ENCODE measurements at regions not wholly inside any gene's neighbourhood (a gene's known extent, or its start where the extent isn't known, plus 50 kb on each side); places are given as distances from the start of the nearest gene placed in this dataset.

- H3K4me1 ChIP-seq, result peaks cover 0 to 17% (median 7%) of the 10 kb centered on the region in 4 donors
- TF ChIP-seq POLR2A (IDR thresholded peaks at IDR 0.05) (no peak), CTCF (IDR thresholded peaks at IDR 0.05) (no peak), EP300 (IDR thresholded peaks at IDR 0.05) (no peak)
- no peaks in the 10 kb centered on the region for H3K9me3 ChIP-seq
- no peak overlapping the region for H3K4me3 ChIP-seq
- WGBS, 2 donors, result 85 to 90% methylated on average over 2 of the region's 2 CpGs
- H3K36me3 ChIP-seq, result no peaks in the 10 kb centered on the region
- no peak overlapping the region for H3K27ac ChIP-seq
- no peaks in the 10 kb centered on the region for H3K27me3 ChIP-seq
- no peak for DNase-seq (ENCODE audit: low spot score in 2 of 2)
Observed at GRCh38 chr10:62562101-62562500, 187.9 kb downstream of the ZNF365 start.

- DNase-seq (ENCODE audit: low spot score in 2 of 2), result no peak
- TF ChIP-seq EP300 (IDR thresholded peaks at IDR 0.05) (no peak), POLR2A (IDR thresholded peaks at IDR 0.05) (no peak), CTCF (IDR thresholded peaks at IDR 0.05) (no peak)
- Histone ChIP-seq H3K4me1 (peaks cover 0 to 17% (median 7%) of the 10 kb centered on the region in 4 donors), H3K4me3 (no peak overlapping the region), H3K27me3 (no peaks in the 10 kb centered on the region), H3K36me3 (no peaks in the 10 kb centered on the region), H3K27ac (no peak overlapping the region), H3K9me3 (no peaks in the 10 kb centered on the region)
Observed at GRCh38 chr10:62562795-62563194, 188.6 kb downstream of the ZNF365 start.

- H3K4me3 ChIP-seq, result no peak overlapping the region
- WGBS, 2 donors, result 96 to 98% methylated on average over 3 of the region's 3 CpGs
- no peak overlapping the region for H3K27ac ChIP-seq
- H3K36me3 ChIP-seq, result no peaks in the 10 kb centered on the region
- H3K9me3 ChIP-seq, result no peaks in the 10 kb centered on the region
- no peak for DNase-seq (ENCODE audit: low spot score in 2 of 2)
- no peaks in the 10 kb centered on the region for H3K27me3 ChIP-seq
- TF ChIP-seq EP300 (IDR thresholded peaks at IDR 0.05) (no peak), POLR2A (IDR thresholded peaks at IDR 0.05) (no peak), CTCF (IDR thresholded peaks at IDR 0.05) (no peak)
- H3K4me1 ChIP-seq, result no peaks in the 10 kb centered on the region
Observed at GRCh38 chr10:62573929-62574328, 199.8 kb downstream of the ZNF365 start.

GRCh38 chr10:62577076-62577475 is 202.9 kb downstream of the ZNF365 start:
- Histone ChIP-seq H3K9me3 (no peaks in the 10 kb centered on the region), H3K27ac (no peak overlapping the region), H3K4me3 (no peak overlapping the region), H3K4me1 (peaks cover 0 to 12% (median 0%) of the 10 kb centered on the region in 4 donors), H3K27me3 (no peaks in the 10 kb centered on the region), H3K36me3 (no peaks in the 10 kb centered on the region)
- 91 to 95% methylated on average over 4 of the region's 4 CpGs for WGBS, 2 donors
- DNase-seq (ENCODE audit: low spot score in 2 of 2), result no peak
- no peak for TF ChIP-seq EP300 (IDR thresholded peaks at IDR 0.05)
- no peak for TF ChIP-seq CTCF (IDR thresholded peaks at IDR 0.05)
- no peak for TF ChIP-seq POLR2A (IDR thresholded peaks at IDR 0.05)

- no peak for TF ChIP-seq EP300 (IDR thresholded peaks at IDR 0.05)
- TF ChIP-seq POLR2A (IDR thresholded peaks at IDR 0.05), result no peak
- TF ChIP-seq CTCF (IDR thresholded peaks at IDR 0.05), result no peak
- WGBS, 2 donors, result 56 to 71% methylated on average over 2 of the region's 2 CpGs
- Histone ChIP-seq H3K27me3 (no peaks in the 10 kb centered on the region), H3K4me3 (no peak overlapping the region), H3K27ac (no peak overlapping the region), H3K36me3 (no peaks in the 10 kb centered on the region), H3K9me3 (no peaks in the 10 kb centered on the region), H3K4me1 (peaks cover 0 to 19% (median 0%) of the 10 kb centered on the region in 4 donors)
- DNase-seq (ENCODE audit: low spot score in 2 of 2), result no peak
Observed at GRCh38 chr10:62577666-62578291, 203.6 kb downstream of the ZNF365 start.

All from tibial nerve (tissue), 4 donors.